Testis (tissue), 2 donors: ENCODE measurements at regions not wholly inside any gene's neighbourhood (a gene's known extent, or its start where the extent isn't known, plus 50 kb on each side); places are given as distances from the start of the nearest gene placed in this dataset.

Experiments
- POLR2A ChIP-seq: fragments of 450-650 bp; IDR thresholded peaks from one replicate; pipeline ENCODE4 v1.6.1; 2017; ENCODE audit warnings: antibody characterized with exemption, mild to moderate bottlenecking, moderate library complexity
- TF ChIP-seq, protein P1 (sequence below), 3 experiments: fragments of 450-650 bp in 2 of 3; fragments of 200-600 bp in 1 of 3; sonication (generic) in 1 of 3; IDR thresholded peaks; one replicate each; pipeline ENCODE4 v1.5.1; 2016 to 2019; ENCODE audit warnings: antibody characterized with exemption in 3 of 3, mild to moderate bottlenecking in 2 of 3, moderate library complexity in 1 of 3

DNA sequence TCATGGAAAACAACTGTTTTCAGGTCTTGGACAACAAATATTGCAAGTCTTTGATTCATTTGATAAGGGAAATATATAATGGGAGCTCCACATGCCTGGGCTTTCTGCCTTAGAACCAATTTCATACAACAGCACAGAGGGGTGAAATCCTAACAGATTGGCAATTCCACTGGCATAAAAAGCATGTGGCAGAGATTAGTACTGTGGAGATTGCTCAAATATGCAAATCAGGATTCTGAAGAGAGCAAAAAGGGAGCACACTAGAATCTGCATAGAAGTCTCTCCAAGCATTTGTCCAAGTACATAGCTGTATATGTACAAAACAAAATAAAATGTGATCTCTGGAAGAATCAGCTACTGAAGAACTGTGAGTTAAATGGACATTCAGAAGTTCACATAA, 312.9 kb upstream of the SLITRK5 start:
- TF ChIP-seq, protein P1, sequence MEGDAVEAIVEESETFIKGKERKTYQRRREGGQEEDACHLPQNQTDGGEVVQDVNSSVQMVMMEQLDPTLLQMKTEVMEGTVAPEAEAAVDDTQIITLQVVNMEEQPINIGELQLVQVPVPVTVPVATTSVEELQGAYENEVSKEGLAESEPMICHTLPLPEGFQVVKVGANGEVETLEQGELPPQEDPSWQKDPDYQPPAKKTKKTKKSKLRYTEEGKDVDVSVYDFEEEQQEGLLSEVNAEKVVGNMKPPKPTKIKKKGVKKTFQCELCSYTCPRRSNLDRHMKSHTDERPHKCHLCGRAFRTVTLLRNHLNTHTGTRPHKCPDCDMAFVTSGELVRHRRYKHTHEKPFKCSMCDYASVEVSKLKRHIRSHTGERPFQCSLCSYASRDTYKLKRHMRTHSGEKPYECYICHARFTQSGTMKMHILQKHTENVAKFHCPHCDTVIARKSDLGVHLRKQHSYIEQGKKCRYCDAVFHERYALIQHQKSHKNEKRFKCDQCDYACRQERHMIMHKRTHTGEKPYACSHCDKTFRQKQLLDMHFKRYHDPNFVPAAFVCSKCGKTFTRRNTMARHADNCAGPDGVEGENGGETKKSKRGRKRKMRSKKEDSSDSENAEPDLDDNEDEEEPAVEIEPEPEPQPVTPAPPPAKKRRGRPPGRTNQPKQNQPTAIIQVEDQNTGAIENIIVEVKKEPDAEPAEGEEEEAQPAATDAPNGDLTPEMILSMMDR (IDR thresholded peaks at IDR 0.05) = no peak
- no peak for TF ChIP-seq POLR2A
